Testis (tissue), 2 donors: ENCODE measurements at regions not wholly inside any gene's neighbourhood (a gene's known extent, or its start where the extent isn't known, plus 50 kb on each side); places are given as distances from the start of the nearest gene placed in this dataset.

Experiments used
- DNase-seq: peaks from one replicate; pipeline ENCODE4 v3.0.0-alpha.2; 2019
- H3K27ac ChIP-seq, 2 donors: fragments of 200-600 bp; sonication (generic); one replicate each; pipeline ENCODE4 v1.5.1; 2019
- H3K27me3 ChIP-seq: fragments of 200-600 bp; sonication (generic); one replicate; pipeline ENCODE4 v1.5.1; 2019
- H3K36me3 ChIP-seq: fragments of 200-600 bp; sonication (generic); one replicate; pipeline ENCODE4 v1.5.1; 2017; ENCODE audit warnings: low read depth; ENCODE audit errors: missing control alignments
- H3K4me1 ChIP-seq: fragments of 200-600 bp; sonication (generic); one replicate; pipeline ENCODE4 v1.5.1; 2019
- H3K4me3 ChIP-seq, 2 donors: fragments of 200-600 bp; sonication (generic); one replicate each; pipeline ENCODE4 v1.5.1; 2017 to 2019
- H3K9me3 ChIP-seq: fragments of 200-600 bp; sonication (generic); one replicate; pipeline ENCODE4 v1.5.1; 2017
- POLR2A ChIP-seq: fragments of 450-650 bp; IDR thresholded peaks from one replicate; pipeline ENCODE4 v1.6.1; 2017; ENCODE audit warnings: antibody characterized with exemption, mild to moderate bottlenecking, moderate library complexity
- WGBS, 2 donors: methylation state at CpG; one replicate each; pipeline ENCODE4 v1.1.5; 2018; 5-methylcytosine and 5-hydroxymethylcytosine counted together
- intact Hi-C: fragments of 100-400 bp; cut with DNase I; formaldehyde crosslinking; loops from one replicate; pipeline ENCODE4 v1.15.1; 2023; ENCODE audit warnings: low total_unique reads
- TF ChIP-seq, protein P1 (sequence below), 3 experiments: fragments of 450-650 bp in 2 of 3; fragments of 200-600 bp in 1 of 3; sonication (generic) in 1 of 3; IDR thresholded peaks; one replicate each; pipeline ENCODE4 v1.5.1; 2016 to 2019; ENCODE audit warnings: antibody characterized with exemption in 3 of 3, mild to moderate bottlenecking in 2 of 3, moderate library complexity in 1 of 3

DNA sequence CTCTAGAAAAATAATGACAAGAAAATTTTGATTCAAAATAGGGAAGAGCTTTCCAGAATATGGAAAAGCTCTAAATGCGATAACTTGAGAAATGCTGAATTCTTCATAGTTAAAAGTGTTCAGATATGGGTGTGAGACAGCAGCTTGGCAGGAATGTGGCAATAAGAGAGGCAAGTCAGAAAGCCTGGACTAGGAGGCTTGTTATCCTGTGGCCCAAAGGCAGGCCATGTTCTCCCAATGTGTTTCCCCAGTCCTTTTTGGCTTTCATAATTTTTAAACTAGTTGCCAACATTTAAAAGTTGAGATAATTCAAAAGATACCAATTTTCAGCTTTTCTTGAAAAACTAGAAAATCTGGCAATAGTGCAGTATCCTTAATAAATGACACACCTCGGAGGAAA, 366.3 kb upstream of the FANCL start:
- DNase-seq, result no peak
- no peaks in the 10 kb centered on the region for H3K36me3 ChIP-seq
- no peak for TF ChIP-seq POLR2A
- no peak overlapping the region for H3K27ac ChIP-seq
- no peaks in the 10 kb centered on the region for H3K27me3 ChIP-seq
- H3K4me1 ChIP-seq, result no peaks in the 10 kb centered on the region
- WGBS, 2 donors, result 90 to 94% methylated on average over 2 of the region's 2 CpGs
- no peaks in the 10 kb centered on the region for H3K9me3 ChIP-seq
- no peak overlapping the region for H3K4me3 ChIP-seq
- intact Hi-C loops, result no loop called here

DNA sequence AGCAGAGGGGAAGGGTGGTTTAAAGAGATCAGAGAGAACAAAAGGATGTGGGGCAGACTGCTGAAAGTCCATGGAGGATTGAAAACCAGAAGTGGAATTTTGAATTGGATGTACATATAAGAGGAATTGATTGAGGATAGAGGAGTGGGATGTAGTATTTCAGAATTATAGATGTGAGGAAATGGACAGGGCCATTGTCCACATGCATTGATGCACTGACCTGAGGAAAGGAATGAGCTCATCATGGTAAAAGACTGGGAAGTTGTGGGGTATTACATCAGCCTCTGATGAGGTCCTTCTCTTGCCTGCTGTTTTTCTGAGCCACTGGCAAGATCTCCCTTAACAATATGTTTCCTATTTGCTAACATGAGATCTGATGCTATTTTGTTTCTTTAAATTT, 365.7 kb upstream of the FANCL start:
- Histone ChIP-seq H3K27me3 (no peaks in the 10 kb centered on the region), H3K36me3 (no peaks in the 10 kb centered on the region), H3K27ac (no peak overlapping the region), H3K4me1 (no peaks in the 10 kb centered on the region), H3K9me3 (no peaks in the 10 kb centered on the region), H3K4me3 (no peak overlapping the region)
- no peak for DNase-seq
- intact Hi-C loops, result no loop called here
- TF ChIP-seq POLR2A, result no peak
- TF ChIP-seq, protein P1, sequence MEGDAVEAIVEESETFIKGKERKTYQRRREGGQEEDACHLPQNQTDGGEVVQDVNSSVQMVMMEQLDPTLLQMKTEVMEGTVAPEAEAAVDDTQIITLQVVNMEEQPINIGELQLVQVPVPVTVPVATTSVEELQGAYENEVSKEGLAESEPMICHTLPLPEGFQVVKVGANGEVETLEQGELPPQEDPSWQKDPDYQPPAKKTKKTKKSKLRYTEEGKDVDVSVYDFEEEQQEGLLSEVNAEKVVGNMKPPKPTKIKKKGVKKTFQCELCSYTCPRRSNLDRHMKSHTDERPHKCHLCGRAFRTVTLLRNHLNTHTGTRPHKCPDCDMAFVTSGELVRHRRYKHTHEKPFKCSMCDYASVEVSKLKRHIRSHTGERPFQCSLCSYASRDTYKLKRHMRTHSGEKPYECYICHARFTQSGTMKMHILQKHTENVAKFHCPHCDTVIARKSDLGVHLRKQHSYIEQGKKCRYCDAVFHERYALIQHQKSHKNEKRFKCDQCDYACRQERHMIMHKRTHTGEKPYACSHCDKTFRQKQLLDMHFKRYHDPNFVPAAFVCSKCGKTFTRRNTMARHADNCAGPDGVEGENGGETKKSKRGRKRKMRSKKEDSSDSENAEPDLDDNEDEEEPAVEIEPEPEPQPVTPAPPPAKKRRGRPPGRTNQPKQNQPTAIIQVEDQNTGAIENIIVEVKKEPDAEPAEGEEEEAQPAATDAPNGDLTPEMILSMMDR (IDR thresholded peaks at IDR 0.05), result no peak

DNA sequence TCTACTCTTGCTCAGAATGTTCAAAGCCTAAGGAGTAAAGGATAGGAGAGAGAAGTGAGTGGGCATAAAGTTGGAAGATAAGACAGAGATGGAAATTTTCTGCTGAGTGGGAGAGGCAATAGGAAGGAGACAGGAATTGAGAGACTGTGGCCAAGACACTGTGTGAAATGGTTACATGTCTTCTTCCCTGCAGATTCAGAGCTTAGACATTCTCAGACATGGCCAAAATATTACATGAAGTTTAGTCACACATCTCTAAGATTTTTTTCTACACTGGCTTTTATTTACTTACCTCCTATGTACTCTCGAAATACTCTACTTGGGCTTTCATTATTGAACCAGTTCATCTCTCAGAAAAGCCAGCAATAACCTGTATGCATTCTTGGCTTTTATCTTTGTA, 363.0 kb upstream of the FANCL start:
- intact Hi-C loops, result no loop called here
- H3K4me1 ChIP-seq, result no peaks in the 10 kb centered on the region
- no peak overlapping the region for H3K27ac ChIP-seq
- no peak overlapping the region for H3K4me3 ChIP-seq
- H3K9me3 ChIP-seq, result no peaks in the 10 kb centered on the region
- no peaks in the 10 kb centered on the region for H3K36me3 ChIP-seq
- TF ChIP-seq, protein P1 (IDR thresholded peaks at IDR 0.05), result no peak
- no peak for TF ChIP-seq POLR2A
- 69 to 97% methylated on average over 1 of the region's 1 CpG for WGBS, 2 donors
- H3K27me3 ChIP-seq, result no peaks in the 10 kb centered on the region
- no peak for DNase-seq

DNA sequence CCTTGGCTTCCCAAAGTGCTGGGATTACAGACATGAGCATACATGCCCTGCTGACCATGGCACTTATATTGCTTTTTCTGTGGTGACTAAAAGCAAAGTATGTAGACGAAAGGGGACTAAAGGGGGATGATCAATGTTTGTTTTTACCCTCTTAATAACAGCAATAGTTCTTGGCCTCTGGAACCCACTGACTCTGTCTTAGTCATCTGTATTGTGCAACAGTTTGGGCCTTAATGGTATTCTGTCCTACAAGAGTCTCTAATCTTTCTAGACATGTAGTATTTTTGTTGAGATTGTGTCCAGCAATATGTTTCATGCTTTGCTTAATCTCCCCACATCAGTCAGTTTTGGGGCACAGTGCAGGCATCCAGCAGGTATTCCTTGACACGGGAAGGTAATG, 359.9 kb upstream of the FANCL start:
- H3K4me1 ChIP-seq, result no peaks in the 10 kb centered on the region
- H3K9me3 ChIP-seq, result no peaks in the 10 kb centered on the region
- H3K27ac ChIP-seq, result no peak overlapping the region
- H3K4me3 ChIP-seq, result no peak overlapping the region
- intact Hi-C loops, result no loop called here
- 88 to 94% methylated on average over 2 of the region's 2 CpGs for WGBS, 2 donors
- DNase-seq, result no peak
- H3K36me3 ChIP-seq, result no peaks in the 10 kb centered on the region
- TF ChIP-seq POLR2A, result no peak
- TF ChIP-seq, protein P1 (IDR thresholded peaks at IDR 0.05), result no peak
- no peaks in the 10 kb centered on the region for H3K27me3 ChIP-seq

DNA sequence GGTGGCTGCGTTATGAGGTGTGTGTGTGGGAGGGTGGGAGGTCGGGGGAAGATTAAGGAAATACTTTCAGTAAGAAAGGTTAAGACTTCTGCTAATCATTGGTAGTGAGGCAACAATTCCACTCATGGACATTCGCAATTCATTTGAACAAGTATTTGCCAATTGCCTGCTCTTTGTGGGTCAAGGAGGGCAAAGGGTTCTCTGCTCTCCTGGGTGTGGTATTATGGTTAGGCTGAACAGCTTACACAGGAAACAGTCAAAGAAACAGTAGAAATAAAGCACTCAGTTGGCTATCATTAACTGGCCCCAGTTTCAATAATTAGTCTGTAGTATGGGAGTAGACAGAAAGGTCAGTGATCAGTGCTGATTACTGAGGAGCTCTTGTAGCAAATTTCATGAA, 357.0 kb upstream of the FANCL start:
- no peak for DNase-seq
- no peaks in the 10 kb centered on the region for H3K27me3 ChIP-seq
- no peaks in the 10 kb centered on the region for H3K36me3 ChIP-seq
- intact Hi-C loops, result no loop called here
- no peaks in the 10 kb centered on the region for H3K9me3 ChIP-seq
- H3K27ac ChIP-seq, result no peak overlapping the region
- no peak for TF ChIP-seq POLR2A
- TF ChIP-seq, protein P1 (IDR thresholded peaks at IDR 0.05), result no peak
- WGBS, 2 donors, result 67 to 70% methylated on average over 3 of the region's 3 CpGs
- no peaks in the 10 kb centered on the region for H3K4me1 ChIP-seq
- H3K4me3 ChIP-seq, result no peak overlapping the region
